Liver (tissue), 8 donors: ENCODE measurements at regions not wholly inside any gene's neighbourhood (a gene's known extent, or its start where the extent isn't known, plus 50 kb on each side); places are given as distances from the start of the nearest gene placed in this dataset.

Experiments
- DNase-seq: peaks from one replicate; pipeline ENCODE4 v3.0.0-alpha.2; 2017; ENCODE audit warnings: low spot score
- H3K27ac ChIP-seq, 2 donors: one replicate each; pipeline ENCODE4 v1.7.0; 2013; ENCODE audit warnings: inconsistent platforms in 2 of 2, low read length in 2 of 2, control low read depth in 1 of 2, low read depth in 1 of 2, mild to moderate bottlenecking in 1 of 2
- H3K27me3 ChIP-seq, 4 donors: one replicate each; pipeline versions ENCODE4 v1.6.1 to v1.7.0; 2013; ENCODE audit warnings: low read length in 3 of 4, inconsistent platforms in 1 of 4, mild to moderate bottlenecking in 1 of 4, moderate library complexity in 1 of 4; ENCODE audit not compliant: control insufficient read depth in 4 of 4, insufficient read depth in 4 of 4
- H3K36me3 ChIP-seq, 4 donors: one replicate each; pipeline versions ENCODE4 v1.6.1 to v1.7.0; 2013; ENCODE audit warnings: low read length in 3 of 4, mild to moderate bottlenecking in 3 of 4, low read depth in 1 of 4, moderate library complexity in 1 of 4; ENCODE audit not compliant: control insufficient read depth in 4 of 4, insufficient read depth in 3 of 4
- H3K4me1 ChIP-seq, 4 donors: one replicate each; pipeline versions ENCODE4 v1.6.1 to v1.7.0; 2013; ENCODE audit warnings: low read length in 3 of 4, mild to moderate bottlenecking in 3 of 4, moderate library complexity in 1 of 4; ENCODE audit not compliant: control insufficient read depth in 4 of 4, insufficient read depth in 4 of 4
- H3K4me3 ChIP-seq, 3 donors: one replicate each; pipeline versions ENCODE4 v1.6.1 to v1.7.0; 2013; ENCODE audit warnings: low read length in 3 of 3, control low read depth in 1 of 3, low read depth in 1 of 3, mild to moderate bottlenecking in 1 of 3
- H3K9ac ChIP-seq, 2 donors: one replicate each; pipeline ENCODE4 v1.7.0; 2013; ENCODE audit warnings: low read length in 2 of 2, mild to moderate bottlenecking in 2 of 2, moderate library complexity in 2 of 2, control low read depth in 1 of 2, low read depth in 1 of 2
- H3K9me3 ChIP-seq, 4 donors: one replicate each; pipeline versions ENCODE4 v1.6.1 to v1.7.0; 2013; ENCODE audit warnings: low read length in 3 of 4; ENCODE audit not compliant: control insufficient read depth in 4 of 4
- EGR1 ChIP-seq, 2 donors: IDR thresholded peaks; 2 replicates each; pipeline ENCODE4 v1.6.1; 2016 to 2018; ENCODE audit warnings: antibody characterized with exemption in 2 of 2, low read depth in 2 of 2
- FOXA1 ChIP-seq: IDR thresholded peaks from 2 replicates; pipeline ENCODE4 v1.6.1; 2016; ENCODE audit warnings: antibody characterized with exemption
- FOXA2 ChIP-seq: IDR thresholded peaks from 2 replicates; pipeline ENCODE4 v1.6.1; 2016; ENCODE audit warnings: antibody characterized with exemption
- GABPA ChIP-seq, 2 donors: IDR thresholded peaks in 1 of 2; conservative IDR thresholded peaks in 1 of 2; 2 replicates each; pipeline ENCODE4 v1.6.1; 2016; ENCODE audit warnings: antibody characterized with exemption in 2 of 2, mild to moderate bottlenecking in 1 of 2, moderate library complexity in 1 of 2
- HNF4A ChIP-seq, 2 donors: conservative IDR thresholded peaks; 2 replicates each; pipeline ENCODE4 v1.6.1; 2016; ENCODE audit warnings: antibody characterized with exemption in 2 of 2, mild to moderate bottlenecking in 2 of 2
- HNF4G ChIP-seq: IDR thresholded peaks from 2 replicates; pipeline ENCODE4 v1.6.1; 2016; ENCODE audit warnings: antibody characterized with exemption
- JUND ChIP-seq, 2 donors: IDR thresholded peaks; 2 replicates each; pipeline ENCODE4 v1.6.1; 2016; ENCODE audit warnings: antibody characterized with exemption in 2 of 2
- NR2F2 ChIP-seq: IDR thresholded peaks from 2 replicates; pipeline ENCODE4 v1.6.1; 2016; ENCODE audit warnings: antibody characterized with exemption
- RAD21 ChIP-seq, 2 donors: IDR thresholded peaks; 2 replicates each; pipeline ENCODE4 v1.6.1; 2016; ENCODE audit warnings: antibody characterized with exemption in 2 of 2, mild to moderate bottlenecking in 2 of 2
- RXRA ChIP-seq, 2 donors: IDR thresholded peaks; 2 replicates each; pipeline ENCODE4 v1.6.1; 2017 to 2018; ENCODE audit warnings: antibody characterized with exemption in 2 of 2, mild to moderate bottlenecking in 1 of 2
- SP1 ChIP-seq: IDR thresholded peaks from 2 replicates; pipeline ENCODE4 v1.6.1; 2018; ENCODE audit warnings: antibody characterized with exemption, mild to moderate bottlenecking
- TAF1 ChIP-seq: conservative IDR thresholded peaks from 2 replicates; pipeline ENCODE4 v1.6.1; 2016; ENCODE audit warnings: antibody characterized with exemption, mild to moderate bottlenecking
- YY1 ChIP-seq: IDR thresholded peaks from 2 replicates; pipeline ENCODE4 v1.6.1; 2016; ENCODE audit warnings: antibody characterized with exemption, mild to moderate bottlenecking
- WGBS: extraction: QIAGEN DNeasy Blood & Tissue Kit; methylation state at CpG from one replicate; pipeline ENCODE4 v1.1.7; 2013; 5-methylcytosine and 5-hydroxymethylcytosine counted together
- TF ChIP-seq, protein P1 (sequence below): IDR thresholded peaks from 2 replicates; pipeline ENCODE4 v1.6.1; 2016; ENCODE audit warnings: antibody characterized with exemption
- TF ChIP-seq, protein P2 (sequence below): IDR thresholded peaks from 2 replicates; pipeline ENCODE4 v1.6.1; 2016; ENCODE audit warnings: antibody characterized with exemption, mild to moderate bottlenecking
- TF ChIP-seq, protein P3 (sequence below): IDR thresholded peaks from 2 replicates; pipeline ENCODE4 v1.6.1; 2016; ENCODE audit warnings: antibody characterized with exemption
- TF ChIP-seq, protein P4 (sequence below): fragments of 150-350 bp; IDR thresholded peaks from 2 replicates; pipeline ENCODE4 v1.5.1; 2017; ENCODE audit warnings: improper control_type of control experiment, low read depth, low read length; ENCODE audit not compliant: missing input control
- TF ChIP-seq, protein P5 (sequence below): IDR thresholded peaks from 2 replicates; pipeline ENCODE4 v1.6.1; 2016; ENCODE audit warnings: antibody characterized with exemption
- donor health status: healthy.
- donor health status: healthy.
- donor health status: healthy.
- donor health status: healthy.
- donor health status: healthy.

DNA sequence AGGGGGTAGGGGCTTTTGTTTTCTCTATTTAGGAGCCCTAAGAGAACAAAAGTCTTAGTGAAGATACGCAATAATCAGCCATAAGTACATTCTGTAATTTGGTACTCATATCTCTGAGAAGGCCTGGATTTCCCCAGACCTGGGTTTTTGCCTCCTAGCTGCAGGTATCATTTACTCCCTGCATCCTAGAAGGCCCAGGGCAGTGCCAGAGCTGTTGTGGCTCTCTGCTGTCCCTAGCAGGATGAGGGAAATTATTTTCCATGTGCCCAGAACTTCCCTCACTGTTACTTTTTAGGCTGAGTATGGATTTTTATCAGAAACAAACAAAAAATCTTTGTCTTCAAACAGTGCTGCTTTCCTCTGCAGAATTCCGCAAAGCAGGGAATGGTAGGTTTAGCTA, 192.5 kb upstream of the SYT1 start:
- WGBS: 96% methylated on average over 2 of the region's 2 CpGs
- TF ChIP-seq SP1 (no peak), RAD21 (IDR thresholded peaks at IDR 0.05) (no peak), FOXA1 (no peak), JUND (IDR thresholded peaks at IDR 0.05) (no peak), HNF4A (conservative IDR thresholded peaks at IDR 0.05) (no peak), FOXA2 (no peak), TAF1 (no peak), YY1 (no peak), RXRA (IDR thresholded peaks at IDR 0.05) (no peak), NR2F2 (no peak), GABPA (IDR thresholded peaks at IDR 0.05 in 1 of 2, conservative IDR thresholded peaks at IDR 0.05 in 1 of 2) (no peak), HNF4G (no peak), EGR1 (IDR thresholded peaks at IDR 0.05; ENCODE audit: low read depth in 2 of 2) (no peak)
- TF ChIP-seq, protein P1, sequence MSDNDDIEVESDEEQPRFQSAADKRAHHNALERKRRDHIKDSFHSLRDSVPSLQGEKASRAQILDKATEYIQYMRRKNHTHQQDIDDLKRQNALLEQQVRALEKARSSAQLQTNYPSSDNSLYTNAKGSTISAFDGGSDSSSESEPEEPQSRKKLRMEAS: no peak
- TF ChIP-seq, protein P2, sequence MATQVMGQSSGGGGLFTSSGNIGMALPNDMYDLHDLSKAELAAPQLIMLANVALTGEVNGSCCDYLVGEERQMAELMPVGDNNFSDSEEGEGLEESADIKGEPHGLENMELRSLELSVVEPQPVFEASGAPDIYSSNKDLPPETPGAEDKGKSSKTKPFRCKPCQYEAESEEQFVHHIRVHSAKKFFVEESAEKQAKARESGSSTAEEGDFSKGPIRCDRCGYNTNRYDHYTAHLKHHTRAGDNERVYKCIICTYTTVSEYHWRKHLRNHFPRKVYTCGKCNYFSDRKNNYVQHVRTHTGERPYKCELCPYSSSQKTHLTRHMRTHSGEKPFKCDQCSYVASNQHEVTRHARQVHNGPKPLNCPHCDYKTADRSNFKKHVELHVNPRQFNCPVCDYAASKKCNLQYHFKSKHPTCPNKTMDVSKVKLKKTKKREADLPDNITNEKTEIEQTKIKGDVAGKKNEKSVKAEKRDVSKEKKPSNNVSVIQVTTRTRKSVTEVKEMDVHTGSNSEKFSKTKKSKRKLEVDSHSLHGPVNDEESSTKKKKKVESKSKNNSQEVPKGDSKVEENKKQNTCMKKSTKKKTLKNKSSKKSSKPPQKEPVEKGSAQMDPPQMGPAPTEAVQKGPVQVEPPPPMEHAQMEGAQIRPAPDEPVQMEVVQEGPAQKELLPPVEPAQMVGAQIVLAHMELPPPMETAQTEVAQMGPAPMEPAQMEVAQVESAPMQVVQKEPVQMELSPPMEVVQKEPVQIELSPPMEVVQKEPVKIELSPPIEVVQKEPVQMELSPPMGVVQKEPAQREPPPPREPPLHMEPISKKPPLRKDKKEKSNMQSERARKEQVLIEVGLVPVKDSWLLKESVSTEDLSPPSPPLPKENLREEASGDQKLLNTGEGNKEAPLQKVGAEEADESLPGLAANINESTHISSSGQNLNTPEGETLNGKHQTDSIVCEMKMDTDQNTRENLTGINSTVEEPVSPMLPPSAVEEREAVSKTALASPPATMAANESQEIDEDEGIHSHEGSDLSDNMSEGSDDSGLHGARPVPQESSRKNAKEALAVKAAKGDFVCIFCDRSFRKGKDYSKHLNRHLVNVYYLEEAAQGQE: no peak
- TF ChIP-seq, protein P3, sequence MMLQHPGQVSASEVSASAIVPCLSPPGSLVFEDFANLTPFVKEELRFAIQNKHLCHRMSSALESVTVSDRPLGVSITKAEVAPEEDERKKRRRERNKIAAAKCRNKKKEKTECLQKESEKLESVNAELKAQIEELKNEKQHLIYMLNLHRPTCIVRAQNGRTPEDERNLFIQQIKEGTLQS: no peak
- TF ChIP-seq, protein P4, sequence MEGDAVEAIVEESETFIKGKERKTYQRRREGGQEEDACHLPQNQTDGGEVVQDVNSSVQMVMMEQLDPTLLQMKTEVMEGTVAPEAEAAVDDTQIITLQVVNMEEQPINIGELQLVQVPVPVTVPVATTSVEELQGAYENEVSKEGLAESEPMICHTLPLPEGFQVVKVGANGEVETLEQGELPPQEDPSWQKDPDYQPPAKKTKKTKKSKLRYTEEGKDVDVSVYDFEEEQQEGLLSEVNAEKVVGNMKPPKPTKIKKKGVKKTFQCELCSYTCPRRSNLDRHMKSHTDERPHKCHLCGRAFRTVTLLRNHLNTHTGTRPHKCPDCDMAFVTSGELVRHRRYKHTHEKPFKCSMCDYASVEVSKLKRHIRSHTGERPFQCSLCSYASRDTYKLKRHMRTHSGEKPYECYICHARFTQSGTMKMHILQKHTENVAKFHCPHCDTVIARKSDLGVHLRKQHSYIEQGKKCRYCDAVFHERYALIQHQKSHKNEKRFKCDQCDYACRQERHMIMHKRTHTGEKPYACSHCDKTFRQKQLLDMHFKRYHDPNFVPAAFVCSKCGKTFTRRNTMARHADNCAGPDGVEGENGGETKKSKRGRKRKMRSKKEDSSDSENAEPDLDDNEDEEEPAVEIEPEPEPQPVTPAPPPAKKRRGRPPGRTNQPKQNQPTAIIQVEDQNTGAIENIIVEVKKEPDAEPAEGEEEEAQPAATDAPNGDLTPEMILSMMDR: no peak
- TF ChIP-seq, protein P5, sequence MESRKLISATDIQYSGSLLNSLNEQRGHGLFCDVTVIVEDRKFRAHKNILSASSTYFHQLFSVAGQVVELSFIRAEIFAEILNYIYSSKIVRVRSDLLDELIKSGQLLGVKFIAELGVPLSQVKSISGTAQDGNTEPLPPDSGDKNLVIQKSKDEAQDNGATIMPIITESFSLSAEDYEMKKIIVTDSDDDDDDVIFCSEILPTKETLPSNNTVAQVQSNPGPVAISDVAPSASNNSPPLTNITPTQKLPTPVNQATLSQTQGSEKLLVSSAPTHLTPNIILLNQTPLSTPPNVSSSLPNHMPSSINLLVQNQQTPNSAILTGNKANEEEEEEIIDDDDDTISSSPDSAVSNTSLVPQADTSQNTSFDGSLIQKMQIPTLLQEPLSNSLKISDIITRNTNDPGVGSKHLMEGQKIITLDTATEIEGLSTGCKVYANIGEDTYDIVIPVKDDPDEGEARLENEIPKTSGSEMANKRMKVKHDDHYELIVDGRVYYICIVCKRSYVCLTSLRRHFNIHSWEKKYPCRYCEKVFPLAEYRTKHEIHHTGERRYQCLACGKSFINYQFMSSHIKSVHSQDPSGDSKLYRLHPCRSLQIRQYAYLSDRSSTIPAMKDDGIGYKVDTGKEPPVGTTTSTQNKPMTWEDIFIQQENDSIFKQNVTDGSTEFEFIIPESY: no peak

More for the DNA sequence above, 192.5 kb upstream of the SYT1 start:
- H3K4me1 ChIP-seq: no peaks in the 10 kb centered on the region
- no peak overlapping the region for H3K4me3 ChIP-seq
- no peak for DNase-seq
- H3K9ac ChIP-seq: no peak overlapping the region
- H3K27ac ChIP-seq: no peak overlapping the region
- no peaks in the 10 kb centered on the region for H3K27me3 ChIP-seq
- no peaks in the 10 kb centered on the region for H3K9me3 ChIP-seq
- no peaks in the 10 kb centered on the region for H3K36me3 ChIP-seq
